Stomach (tissue), 8 donors: ENCODE measurements at regions not wholly inside any gene's neighbourhood (a gene's known extent, or its start where the extent isn't known, plus 50 kb on each side); places are given as distances from the start of the nearest gene placed in this dataset.
A peak's percentile ranks its signal among the peaks of the same experiment; 100 is the strongest.

Source experiments
- DNase-seq, 2 donors: peaks; one replicate each; pipeline versions ENCODE4 v3.0.0 to v3.0.0-alpha.2; 2013 to 2019
- H3K27ac ChIP-seq, 5 donors: fragments of 200-600 bp in 4 of 5; sonication (generic) in 4 of 5; one replicate each; pipeline ENCODE4 v1.5.1; 2013 to 2019; ENCODE audit warnings: mild to moderate bottlenecking in 1 of 5, moderate library complexity in 1 of 5
- H3K27me3 ChIP-seq, 3 donors: fragments of 200-600 bp; sonication (generic); one replicate each; pipeline ENCODE4 v1.5.1; 2017 to 2019; ENCODE audit warnings: mixed run types in 1 of 3
- H3K36me3 ChIP-seq, 4 donors: fragments of 200-600 bp; sonication (generic); 1 replicate in 3 of 4; 2 replicates in 1 of 4; pipeline ENCODE4 v1.5.1; 2016 to 2019
- H3K4me1 ChIP-seq, 4 donors: fragments of 200-600 bp; sonication (generic); one replicate each; pipeline ENCODE4 v1.5.1; 2016 to 2019
- H3K4me3 ChIP-seq, 4 donors: fragments of 200-600 bp; sonication (generic) in 3 of 4; one replicate each; pipeline ENCODE4 v1.5.1; 2016 to 2019; ENCODE audit warnings: mild to moderate bottlenecking in 1 of 4
- H3K9me3 ChIP-seq, 4 donors: fragments of 200-600 bp; sonication (generic); one replicate each; pipeline ENCODE4 v1.5.1; 2016 to 2019
- CTCF ChIP-seq, 7 experiments: fragments of 450-650 bp in 4 of 7; fragments of 200-600 bp in 3 of 7; sonication (generic) in 3 of 7; IDR thresholded peaks; one replicate each; pipeline ENCODE4 v1.5.1; 2016 to 2019; ENCODE audit warnings: antibody characterized with exemption in 7 of 7, control low read depth in 2 of 7, mild to moderate bottlenecking in 1 of 7
- EP300 ChIP-seq: sonication (generic); formaldehyde crosslinking; IDR thresholded peaks from one replicate; pipeline ENCODE4 v1.6.1; 2017; ENCODE audit warnings: antibody characterized with exemption
- POLR2A ChIP-seq, 4 donors: fragments of 450-650 bp; IDR thresholded peaks; one replicate each; pipeline ENCODE4 v1.6.1; 2016; ENCODE audit warnings: antibody characterized with exemption in 4 of 4, control low read depth in 2 of 4, mild to moderate bottlenecking in 1 of 4, moderate library complexity in 1 of 4
- POLR2AphosphoS5 ChIP-seq, 3 donors: sonication (generic); formaldehyde crosslinking; IDR thresholded peaks; one replicate each; pipeline ENCODE4 v1.6.1; 2016; ENCODE audit warnings: antibody characterized with exemption in 3 of 3
- WGBS, 5 donors: extraction: QIAGEN DNeasy Blood & Tissue Kit in 3 of 5; methylation state at CpG; one replicate each; pipeline versions ENCODE4 v1.1.5 to v1.1.7; 2013 to 2018; 5-methylcytosine and 5-hydroxymethylcytosine counted together
- intact Hi-C: fragments of 100-400 bp; cut with DNase I; formaldehyde crosslinking; loops from one replicate; pipeline ENCODE4 v1.15.1; 2023; ENCODE audit warnings: low total_unique reads
- donor health status: healthy with polysubstance abuse.
- donor health status: Bipolar disorder and iron deficiency.
- donor health status: healthy.

DNA sequence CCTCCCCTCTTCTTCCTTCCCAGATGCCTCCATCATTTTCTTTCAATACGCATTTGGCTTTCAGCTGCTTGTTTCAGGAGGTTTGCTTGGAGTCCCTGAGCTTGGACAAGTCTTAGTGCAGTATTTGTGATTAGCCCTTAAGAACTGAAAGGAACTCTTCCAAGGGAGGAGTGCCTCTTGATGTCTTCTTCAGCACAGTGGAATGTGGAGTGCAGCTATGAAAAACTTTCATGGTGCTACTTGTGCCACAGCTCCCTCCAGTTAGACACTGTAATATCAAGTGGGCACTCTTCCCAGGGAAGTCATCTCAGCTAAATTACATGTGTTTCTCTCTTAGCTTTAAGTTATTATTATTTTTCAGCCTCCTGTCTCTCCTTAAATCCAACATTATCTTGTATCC lies 173.1 kb downstream of the NECTIN3 start:
- Histone ChIP-seq H3K4me1 (no peaks in the 10 kb centered on the region), H3K27me3 (no peaks in the 10 kb centered on the region), H3K27ac (no peak overlapping the region), H3K36me3 (no peaks in the 10 kb centered on the region), H3K4me3 (no peak overlapping the region), H3K9me3 (peaks cover 0 to 19% (median 12%) of the 10 kb centered on the region in 4 donors)
- intact Hi-C loops = no loop called here
- TF ChIP-seq EP300 (no peak), POLR2A (IDR thresholded peaks at IDR 0.05) (no peak), POLR2AphosphoS5 (IDR thresholded peaks at IDR 0.05) (no peak), CTCF (IDR thresholded peaks at IDR 0.05) (no peak)
- no peak for DNase-seq
- WGBS, 5 donors = 60 to 88% (median 82%) methylated on average over 1 of the region's 1 CpG

- no peak for TF ChIP-seq CTCF (IDR thresholded peaks at IDR 0.05)
- no peak for TF ChIP-seq POLR2A (IDR thresholded peaks at IDR 0.05)
- TF ChIP-seq POLR2AphosphoS5 (IDR thresholded peaks at IDR 0.05) = no peak
- no peak for TF ChIP-seq EP300
- WGBS, 5 donors = 85 to 90% (median 87%) methylated on average over 7 of the region's 7 CpGs
- no peaks in the 10 kb centered on the region for H3K4me1 ChIP-seq
- no peaks in the 10 kb centered on the region for H3K36me3 ChIP-seq
- peaks cover 0 to 14% (median 10%) of the 10 kb centered on the region in 4 donors for H3K9me3 ChIP-seq
- no peak overlapping the region for H3K27ac ChIP-seq
- intact Hi-C loops = no loop called here
- DNase-seq = peak in 1 of 2 donors; percentile 7
- no peak overlapping the region for H3K4me3 ChIP-seq
- H3K27me3 ChIP-seq = no peaks in the 10 kb centered on the region
Measured at GRCh38 chr3:111246967-111247760, 175.5 kb downstream of the NECTIN3 start.

- H3K27me3 ChIP-seq = no peaks in the 10 kb centered on the region
- peaks cover 0 to 2% (median under 1%) of the 10 kb centered on the region in 4 donors for H3K9me3 ChIP-seq
- H3K4me3 ChIP-seq = no peak overlapping the region
- DNase-seq = no peak
- no peaks in the 10 kb centered on the region for H3K4me1 ChIP-seq
- TF ChIP-seq POLR2AphosphoS5 (IDR thresholded peaks at IDR 0.05) (no peak), POLR2A (IDR thresholded peaks at IDR 0.05) (no peak), CTCF (IDR thresholded peaks at IDR 0.05) (no peak), EP300 (no peak)
- no peak overlapping the region for H3K27ac ChIP-seq
- intact Hi-C loops = no loop called here
- H3K36me3 ChIP-seq = no peaks in the 10 kb centered on the region
- 58 to 97% (median 86%) methylated on average over 1 of the region's 1 CpG for WGBS, 5 donors
Measured at GRCh38 chr3:111248406-111248805, 176.8 kb downstream of the NECTIN3 start.

DNA sequence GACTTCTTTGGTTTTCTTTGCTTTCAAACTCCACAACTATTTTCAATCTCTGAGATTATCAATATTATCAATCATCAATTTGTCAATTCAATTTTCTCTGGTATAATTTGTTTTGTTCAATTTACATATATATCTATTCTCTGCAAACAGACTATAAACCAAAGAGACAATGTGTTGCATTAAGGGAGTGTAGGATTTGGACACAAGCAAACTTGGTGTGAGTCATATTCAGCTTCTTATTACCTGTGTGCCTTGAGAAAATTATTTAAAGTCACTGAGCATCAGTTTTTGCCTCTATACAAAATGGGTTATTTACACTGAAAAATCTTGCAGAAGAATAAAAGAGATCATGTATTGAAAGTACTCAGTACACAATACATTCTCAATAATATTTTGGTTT lies 177.8 kb downstream of the NECTIN3 start:
- intact Hi-C loops = no loop called here
- H3K4me3 ChIP-seq = no peak overlapping the region
- no peak overlapping the region for H3K27ac ChIP-seq
- H3K9me3 ChIP-seq = no peaks in the 10 kb centered on the region
- H3K4me1 ChIP-seq = no peaks in the 10 kb centered on the region
- no peaks in the 10 kb centered on the region for H3K36me3 ChIP-seq
- DNase-seq = no peak
- no peaks in the 10 kb centered on the region for H3K27me3 ChIP-seq
- TF ChIP-seq CTCF (IDR thresholded peaks at IDR 0.05) (no peak), EP300 (no peak), POLR2A (IDR thresholded peaks at IDR 0.05) (no peak)
